HK-2 (cell line): ENCODE measurements at regions not wholly inside any gene's neighbourhood (a gene's known extent, or its start where the extent isn't known, plus 50 kb on each side); places are given as distances from the start of the nearest gene placed in this dataset.
"Not testable (repeated sequence)": the region's sequence is repeated elsewhere in the genome, so short reads cannot be mapped to it uniquely, and the experiment has no call there.

Source experiments
- DNase-seq: peaks from one replicate; pipeline ENCODE4 v3.0.0-alpha.2; 2018; ENCODE audit not compliant: unreplicated experiment

DNA sequence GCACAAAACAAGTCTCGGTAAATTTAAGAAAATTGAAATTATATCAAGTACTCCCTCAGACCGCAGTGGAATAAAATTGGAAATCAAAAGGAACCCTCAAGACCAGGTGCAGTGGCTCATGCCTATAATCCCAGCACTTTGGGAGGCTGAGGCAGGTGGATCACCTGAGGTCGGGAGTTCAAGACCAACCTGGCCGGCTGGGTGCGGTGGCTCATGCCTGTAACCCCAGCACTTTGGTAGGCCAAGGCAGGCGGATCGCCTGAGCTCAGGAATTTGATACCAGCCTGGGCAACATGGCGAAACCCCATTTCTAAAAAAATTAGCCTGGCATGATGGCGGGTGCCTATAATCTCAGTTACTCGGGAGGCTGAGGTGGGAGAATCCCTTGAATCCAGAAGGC lies 135.7 kb upstream of the RAG2 start:
- not testable (repeated sequence) for DNase-seq

DNA sequence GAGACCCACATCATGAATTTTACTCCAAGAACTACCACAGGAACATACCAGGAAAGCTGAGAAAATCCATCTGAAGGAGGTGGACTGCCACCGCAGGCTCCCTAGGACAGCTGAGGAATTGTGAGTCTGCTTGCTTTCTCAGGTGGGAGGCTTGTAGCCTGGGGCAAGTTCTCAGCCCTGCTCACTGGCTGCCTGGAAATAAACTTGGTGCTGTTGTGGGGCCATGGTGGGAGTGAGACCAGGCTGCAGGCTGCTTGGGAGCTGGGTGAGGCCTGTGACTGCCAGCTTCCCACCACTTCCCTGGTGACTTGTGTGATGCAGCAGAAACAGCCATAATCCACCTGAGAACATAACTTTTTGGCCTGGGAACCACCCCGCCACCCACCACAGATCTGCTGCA lies 132.7 kb upstream of the RAG2 start:
- DNase-seq: no peak

DNA sequence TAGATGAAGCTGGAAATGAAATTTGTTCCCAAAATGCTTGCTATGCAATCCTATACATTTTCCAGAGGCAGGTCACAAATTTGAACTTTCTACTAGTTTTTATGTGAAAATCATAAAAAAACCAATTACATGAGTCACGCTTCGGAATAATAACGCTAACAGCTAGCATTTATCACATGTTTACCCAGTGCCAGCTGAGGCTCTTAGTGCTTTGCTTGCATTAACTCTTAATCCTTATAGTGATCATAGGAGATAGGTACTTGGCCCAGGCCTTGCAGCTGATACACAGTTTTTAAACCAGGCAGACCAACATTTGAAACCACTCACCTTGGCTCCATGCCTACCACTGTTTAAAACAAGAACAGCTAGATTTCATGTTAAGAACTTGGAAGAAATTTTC lies 131.8 kb upstream of the RAG2 start:
- DNase-seq: no peak

GRCh38 chr11:36726420-36726819 lies 128.4 kb upstream of the RAG2 start:
- no peak for DNase-seq

DNA sequence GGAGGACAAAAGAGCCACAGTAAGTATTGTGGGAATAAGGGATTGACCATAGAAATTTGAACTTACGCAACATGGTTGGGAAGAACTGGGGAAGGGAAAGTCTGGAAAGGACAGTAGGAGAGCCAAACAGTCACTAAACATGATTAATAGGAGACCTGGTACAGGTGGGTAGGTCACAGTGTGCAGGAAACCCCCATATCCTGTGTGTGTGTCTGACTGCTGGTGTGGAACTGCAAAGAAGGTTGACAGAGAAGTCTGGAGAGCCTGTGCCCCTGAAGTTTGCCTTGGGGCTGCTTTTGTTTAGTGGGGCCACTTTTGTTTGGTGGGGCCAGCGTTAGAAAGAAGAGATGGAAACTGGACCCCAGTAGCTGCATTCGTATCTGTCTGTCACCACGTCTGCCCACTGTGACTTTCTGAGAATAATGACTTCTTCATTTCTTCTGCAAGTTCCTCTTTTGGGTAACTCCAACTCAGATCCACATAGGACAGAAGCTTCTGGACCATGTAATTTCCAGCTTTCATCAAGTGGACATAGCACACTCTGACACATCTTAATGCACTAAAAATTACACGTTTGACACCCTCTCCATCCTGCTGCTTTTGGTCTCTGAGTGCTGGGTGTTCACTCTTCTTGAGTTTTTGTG lies 126.8 kb upstream of the RAG2 start:
- no peak for DNase-seq

- DNase-seq: no peak
Observed at GRCh38 chr11:36722421-36722820, 124.4 kb upstream of the RAG2 start.

DNA sequence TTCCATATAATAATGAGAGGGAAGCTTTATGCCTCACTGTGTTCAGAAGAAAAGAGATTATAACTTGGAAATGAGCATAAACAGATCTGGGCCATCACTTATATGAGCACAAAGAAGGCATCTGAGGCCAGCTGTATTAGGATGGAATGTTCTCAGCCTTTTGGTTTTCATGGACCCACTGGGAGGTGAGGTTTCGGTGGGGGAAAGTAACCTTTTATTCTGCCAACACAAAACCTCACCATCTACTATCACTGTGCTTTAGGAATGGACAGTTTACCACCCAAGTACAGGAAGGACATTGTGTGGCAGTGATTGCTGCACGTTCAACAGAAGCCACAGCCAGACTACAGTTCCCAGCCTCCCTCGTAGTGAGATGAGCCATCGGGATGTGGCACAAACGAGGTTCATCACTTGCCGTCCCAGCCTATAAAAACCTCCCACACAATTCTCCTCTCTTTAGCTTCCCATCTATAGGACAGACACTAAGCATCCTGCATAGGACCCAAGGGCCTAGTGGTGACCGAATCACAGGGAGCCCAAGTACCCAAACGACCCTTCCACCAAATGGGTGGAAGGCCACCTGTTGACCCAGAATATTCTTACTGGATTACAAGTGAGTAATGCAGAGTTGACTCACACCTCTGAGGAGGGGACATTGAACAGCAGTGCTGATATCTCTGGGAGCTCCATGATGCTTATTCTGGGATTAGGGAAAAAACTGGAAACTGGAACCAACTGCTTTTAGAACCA lies 121.5 kb upstream of the RAG2 start:
- DNase-seq: no peak

DNA sequence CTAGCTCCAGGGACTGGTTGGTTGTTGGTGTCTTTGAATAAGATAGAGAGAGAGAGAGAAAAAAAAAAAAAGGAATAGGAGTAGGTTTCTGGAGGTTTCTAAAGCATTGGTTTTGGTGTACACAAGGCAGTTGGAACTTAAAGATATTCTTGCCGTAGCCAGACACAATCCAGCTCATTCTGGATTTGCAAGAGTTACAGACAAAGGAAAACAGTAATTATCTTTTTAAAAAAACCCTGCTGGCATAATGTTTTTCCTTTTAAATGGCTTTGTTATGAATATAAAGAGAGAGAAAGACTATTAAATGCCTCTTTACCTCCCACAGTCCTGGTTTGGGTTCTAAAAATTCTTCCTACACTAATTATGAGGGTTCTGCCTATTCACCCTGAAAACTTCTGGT lies 120.4 kb upstream of the RAG2 start:
- no peak for DNase-seq

DNA sequence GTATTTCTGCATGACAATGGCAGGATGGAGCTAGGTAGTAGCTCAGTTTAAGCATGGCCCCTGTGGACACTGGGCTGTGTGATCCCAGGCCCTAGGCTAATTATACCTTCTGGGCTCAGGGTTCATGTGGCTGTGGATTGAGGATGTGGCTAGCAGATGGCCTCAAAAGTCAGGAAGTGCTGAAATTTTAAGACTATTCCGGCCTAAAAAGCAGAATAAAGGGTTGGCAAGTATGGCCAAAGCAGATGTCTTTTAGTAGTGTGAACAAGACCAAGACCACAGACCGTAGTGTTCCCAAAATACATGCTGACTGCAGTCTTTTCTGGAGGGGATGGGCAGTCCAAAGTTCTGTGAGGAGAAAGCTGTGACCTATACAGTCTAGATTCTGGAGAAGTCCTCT lies 115.7 kb upstream of the RAG2 start:
- no peak for DNase-seq

DNA sequence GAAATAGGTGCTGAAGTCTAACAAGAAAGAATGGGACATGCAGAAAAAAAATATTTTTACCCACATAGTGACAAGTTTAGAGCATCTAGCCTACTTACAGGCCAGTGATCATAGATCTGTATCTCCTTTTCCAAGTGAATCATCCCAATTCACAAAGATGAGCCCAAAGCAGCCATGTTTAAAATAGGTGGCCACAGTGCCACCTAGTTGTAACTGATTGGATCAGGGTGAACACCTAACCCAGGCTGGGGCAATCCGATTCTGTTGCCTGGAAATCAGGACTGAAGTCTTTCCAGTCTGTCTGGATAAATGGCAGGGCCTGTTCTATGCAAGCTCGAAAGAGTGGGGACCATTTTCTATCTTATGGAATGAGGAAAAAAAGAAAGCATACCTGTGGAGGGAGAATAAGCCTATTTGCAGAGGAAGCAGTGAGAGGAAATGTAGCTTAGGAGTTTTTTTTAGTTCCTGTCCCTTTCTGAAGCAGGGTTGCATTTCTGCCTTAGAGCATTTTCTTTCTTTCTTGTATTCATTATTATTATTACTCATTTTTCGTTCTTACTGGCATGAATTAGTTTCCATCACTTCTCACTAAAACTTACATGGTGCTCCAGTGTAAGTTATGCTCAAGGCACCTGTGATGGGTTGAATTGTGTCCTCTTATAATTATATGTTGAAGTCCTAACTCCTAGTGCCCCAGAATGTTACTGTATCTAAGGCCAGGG lies 113.2 kb upstream of the RAG2 start:
- no peak for DNase-seq
